HG03159 (cell line): ENCODE measurements at regions not wholly inside any gene's neighbourhood (a gene's known extent, or its start where the extent isn't known, plus 50 kb on each side); places are given as distances from the start of the nearest gene placed in this dataset.

Source experiments
- ATAC-seq: cut with Tn5 transposase; IDR thresholded peaks from one replicate; pipeline ENCODE4 v1.9.1; 2021; ENCODE audit warnings: mild to moderate bottlenecking, moderate library complexity; ENCODE audit not compliant: unreplicated experiment

DNA sequence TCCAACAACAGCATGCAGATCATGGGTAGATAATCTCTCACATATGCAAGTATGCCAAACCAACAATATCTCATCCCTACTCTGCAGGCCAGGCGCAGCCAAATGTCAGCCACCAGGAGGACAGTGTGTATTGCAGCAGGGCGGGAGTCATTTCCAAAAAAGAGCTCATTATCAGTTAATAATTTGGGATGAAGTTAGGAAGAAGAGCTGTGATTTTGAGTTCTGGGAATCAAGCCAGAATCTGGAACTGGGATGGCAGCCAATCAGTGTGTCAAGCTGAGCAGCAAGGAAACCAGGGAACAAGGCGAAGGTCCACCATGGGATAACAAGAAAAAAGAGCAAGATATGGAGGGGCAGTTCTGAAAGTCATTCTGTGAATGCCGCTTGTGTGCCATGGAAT lies 88.2 kb upstream of the CAMK2D start:
- ATAC-seq: no peak

DNA sequence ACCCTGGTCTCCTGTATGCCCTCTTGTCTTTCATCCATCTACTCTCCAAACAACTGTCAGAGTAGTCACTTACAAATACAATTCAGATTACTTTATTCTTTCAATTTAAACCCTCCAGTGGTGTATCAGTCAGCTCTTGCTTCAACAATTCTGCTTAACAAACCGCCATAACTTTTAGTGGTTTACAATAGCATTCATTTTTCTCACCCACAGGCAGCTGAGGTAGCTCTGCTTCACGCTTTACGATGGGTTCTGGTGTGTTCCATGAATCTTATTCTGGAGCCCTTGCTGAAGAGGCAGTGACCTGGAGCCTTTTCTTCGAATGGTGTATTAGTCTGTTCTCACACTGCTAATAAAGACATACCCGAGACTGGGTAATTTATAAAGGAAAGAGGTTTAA lies 86.2 kb upstream of the CAMK2D start:
- ATAC-seq: no peak

DNA sequence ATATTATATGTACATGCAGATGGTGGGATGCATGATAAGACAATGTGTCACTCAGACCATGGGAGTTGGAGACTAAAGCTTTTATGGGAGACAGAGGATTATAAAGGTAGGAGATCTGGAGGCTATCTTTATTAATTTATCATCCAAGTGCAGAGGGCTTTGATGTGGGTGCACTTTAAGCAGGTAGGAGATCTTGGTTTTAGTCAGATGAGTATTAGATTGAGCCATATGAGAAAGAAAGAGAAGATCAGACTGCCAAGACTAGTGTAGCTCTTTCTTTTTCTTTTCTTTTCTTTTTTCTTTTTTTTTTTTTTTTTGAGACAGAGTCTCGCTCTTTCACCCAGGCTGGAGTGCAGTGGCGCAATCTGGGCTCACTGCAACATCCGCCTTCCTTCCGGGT lies 84.9 kb upstream of the CAMK2D start:
- ATAC-seq: no peak

DNA sequence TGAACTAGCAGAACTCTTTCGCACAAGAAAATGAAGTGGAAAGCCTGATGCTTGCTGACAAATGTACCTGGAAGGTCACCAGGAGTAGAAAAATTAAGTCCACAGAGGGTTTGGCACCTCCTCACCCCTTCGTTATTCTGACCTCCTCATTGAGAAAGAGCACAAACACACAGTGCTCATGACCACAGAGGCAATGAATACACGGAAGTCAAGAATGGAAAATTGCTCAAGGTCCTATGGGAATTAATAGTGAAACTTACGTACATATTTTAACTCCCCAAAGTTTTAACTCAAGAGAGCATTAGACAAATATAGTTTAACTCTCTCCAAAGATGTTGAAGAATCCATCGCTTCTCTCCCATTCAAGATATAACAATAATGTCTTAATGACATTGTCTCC lies 83.6 kb upstream of the CAMK2D start:
- ATAC-seq: no peak

DNA sequence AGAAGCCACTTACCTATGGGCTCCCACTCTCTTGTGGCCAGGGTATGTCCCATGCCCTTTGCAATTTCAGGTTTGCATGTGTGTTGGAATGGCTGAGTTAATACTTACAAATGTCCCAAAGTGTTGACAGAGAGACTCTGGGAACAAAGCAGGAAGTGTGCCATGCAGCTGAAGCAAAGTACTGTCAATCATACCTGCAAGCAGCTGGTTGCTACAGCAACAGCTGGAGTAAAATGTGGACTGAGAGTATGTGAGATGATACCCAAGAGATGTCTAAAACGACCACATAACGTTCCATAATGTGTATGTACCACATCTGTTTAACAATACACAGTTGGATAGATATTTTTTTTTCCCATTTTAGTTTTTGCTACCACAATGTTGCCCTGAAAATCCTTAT lies 82.8 kb upstream of the CAMK2D start:
- no peak for ATAC-seq

DNA sequence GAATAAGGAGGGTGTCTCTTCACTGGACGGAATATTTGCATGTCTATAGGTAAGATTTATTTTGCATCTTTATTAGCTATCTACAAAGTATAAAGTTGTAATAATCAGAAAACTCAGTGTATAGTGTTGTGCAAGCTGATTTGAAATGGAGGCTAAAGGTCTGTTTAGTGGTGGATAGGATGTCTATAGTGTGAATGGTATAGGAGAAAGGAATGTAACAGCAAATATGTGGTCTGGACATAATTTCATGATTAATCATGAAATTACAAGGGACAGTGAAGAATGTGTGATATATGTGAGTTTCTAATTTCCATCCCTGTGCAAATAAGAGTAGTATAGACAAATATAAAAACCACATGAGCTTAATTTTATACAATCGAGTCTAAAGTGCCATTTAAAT lies 79.3 kb upstream of the CAMK2D start:
- no peak for ATAC-seq

DNA sequence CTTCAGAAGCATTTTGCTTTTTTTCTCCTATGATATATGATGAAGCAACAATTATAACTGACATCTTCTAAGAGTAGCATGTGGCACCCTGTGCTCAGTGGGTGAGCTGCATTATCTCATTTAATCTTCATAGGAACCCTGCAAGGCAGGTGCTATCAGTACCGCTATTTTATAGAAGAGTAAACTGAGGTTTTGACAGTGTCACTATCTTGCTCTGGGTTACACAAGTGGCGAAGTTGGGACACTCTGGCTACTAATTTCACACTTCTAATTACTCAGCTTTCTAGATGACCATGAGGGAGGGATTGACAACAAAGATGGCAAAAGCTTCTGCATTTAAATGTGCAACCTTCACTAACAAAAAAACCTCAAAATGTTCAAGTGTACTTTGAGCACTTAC lies 76.9 kb upstream of the CAMK2D start:
- ATAC-seq: no peak

DNA sequence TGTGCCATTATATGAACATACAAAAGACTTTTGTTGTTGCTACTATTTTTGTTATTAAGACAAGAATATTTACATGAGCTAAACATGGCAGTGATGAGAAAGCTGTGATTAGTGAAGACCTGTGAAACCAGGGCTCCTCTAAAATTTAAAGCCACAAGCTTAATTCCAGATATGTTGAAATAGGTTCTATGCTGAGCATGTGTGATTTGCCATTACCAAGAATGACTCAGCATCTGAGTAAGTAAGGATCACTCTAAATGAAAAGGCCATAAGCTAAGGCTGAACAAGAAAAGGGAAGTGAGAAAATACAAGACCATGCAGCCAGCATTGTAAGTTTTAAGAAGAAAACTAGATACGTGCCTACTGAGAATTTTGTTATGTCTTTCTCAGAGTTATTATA lies 75.9 kb upstream of the CAMK2D start:
- ATAC-seq: peak; percentile 100

DNA sequence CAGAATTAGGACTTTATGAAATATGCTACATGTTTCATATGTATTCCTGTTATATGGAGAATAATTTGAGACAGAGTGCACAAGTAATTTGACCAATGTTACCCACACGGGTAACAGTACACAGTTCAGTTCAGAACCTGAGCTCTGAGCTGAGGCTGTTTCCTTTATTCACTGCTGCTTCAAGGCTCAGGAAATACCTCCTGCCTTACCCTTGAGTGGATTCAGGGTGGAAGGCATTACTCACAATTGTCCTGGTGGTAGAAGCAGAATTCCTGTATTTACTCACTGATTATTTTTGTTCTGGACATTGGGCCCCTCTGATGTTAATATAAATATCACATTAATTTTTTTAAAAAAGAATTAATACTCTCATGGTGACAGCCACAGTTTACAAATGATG lies 73.5 kb upstream of the CAMK2D start:
- no peak for ATAC-seq

DNA sequence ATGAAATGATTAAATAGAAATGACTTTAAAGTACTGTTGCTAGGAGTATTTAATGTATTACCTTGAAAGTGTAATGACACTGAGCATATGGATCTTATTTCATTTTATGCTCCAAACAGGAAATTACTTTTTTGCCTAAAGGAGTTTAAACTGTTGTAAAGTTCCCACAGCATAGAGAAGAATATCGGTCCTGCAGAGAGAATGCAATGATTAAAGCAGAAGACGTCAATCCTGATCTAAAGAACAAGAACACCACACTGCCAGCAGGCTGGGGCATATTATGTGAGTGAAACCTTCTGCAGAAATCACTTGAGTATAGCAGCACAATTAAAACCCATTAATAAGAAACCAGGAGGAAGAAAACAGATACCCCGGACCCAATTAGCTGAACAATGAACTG lies 72.8 kb upstream of the CAMK2D start:
- ATAC-seq: no peak

DNA sequence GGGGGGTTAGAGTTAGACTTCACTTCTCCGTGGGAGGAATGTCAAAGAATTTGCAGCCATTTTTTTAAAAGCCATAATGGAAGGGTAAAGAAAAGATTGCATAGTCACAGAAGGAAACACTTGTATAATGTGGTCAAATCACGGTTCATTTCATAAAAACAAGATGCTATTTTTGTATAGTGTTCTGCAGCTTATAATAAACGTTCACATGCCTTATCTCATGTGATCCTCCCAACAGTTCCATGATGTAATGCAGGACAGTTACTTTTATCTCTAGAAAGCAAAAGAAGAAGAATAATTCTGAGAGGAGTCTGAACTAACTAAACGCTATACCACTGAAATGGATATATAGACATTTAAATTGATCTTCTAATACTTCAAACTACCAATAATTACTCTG lies 71.3 kb upstream of the CAMK2D start:
- ATAC-seq: no peak

DNA sequence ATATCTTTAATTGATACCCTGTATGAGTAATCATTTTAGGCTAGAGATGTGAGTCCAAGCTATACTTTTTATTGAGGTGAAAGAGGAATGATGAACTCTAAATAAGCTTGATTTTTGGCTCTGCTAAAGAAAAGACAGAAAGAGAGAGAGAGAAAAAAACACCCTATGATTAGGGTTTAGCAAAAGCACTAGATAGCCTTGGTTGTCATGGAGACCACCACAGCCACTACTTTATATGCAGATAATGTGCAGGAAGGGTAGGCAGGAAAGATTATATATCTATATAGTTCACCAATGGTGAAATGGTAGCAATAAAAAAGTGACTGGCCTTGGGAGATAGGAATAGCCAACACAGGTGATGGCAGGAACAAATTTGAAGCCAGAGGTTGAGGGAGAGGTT lies 69.9 kb upstream of the CAMK2D start:
- no peak for ATAC-seq

DNA sequence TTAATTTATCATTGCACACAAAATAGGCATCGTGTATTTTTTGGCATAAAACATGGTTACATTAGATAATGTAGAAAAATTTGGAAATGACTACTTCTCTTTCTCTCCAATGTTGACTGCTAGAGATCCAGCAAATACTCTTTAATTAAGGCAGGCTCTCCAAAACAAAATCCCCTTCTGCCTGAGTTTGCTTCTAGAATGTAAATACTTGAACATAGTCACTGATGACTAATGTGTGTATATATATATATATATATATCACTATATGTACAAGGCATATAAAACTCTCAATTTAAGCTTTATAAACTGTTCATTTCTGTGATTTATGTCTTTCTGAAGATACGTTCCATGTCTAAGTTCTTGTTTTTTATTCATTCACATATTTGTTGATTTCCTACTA lies 67.2 kb upstream of the CAMK2D start:
- no peak for ATAC-seq

DNA sequence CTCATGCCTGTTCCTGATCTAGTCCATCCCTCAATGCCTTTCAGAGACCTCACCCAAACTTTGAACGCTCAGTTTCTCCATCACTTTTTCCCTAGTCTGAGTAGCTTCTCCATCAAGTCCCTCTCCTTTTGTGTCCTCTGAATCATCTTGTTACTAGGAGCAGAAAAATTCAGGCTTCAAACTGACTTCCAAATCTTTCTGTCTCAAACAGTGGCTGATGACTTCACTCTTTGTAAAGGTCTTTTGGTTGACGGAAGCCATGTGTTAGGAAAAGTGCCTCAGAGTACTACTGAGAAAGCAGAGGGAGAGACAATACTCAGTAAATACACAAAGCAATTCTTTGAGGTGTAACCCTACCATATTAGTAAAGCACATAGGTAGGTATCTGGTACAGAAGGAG lies 65.7 kb upstream of the CAMK2D start:
- no peak for ATAC-seq

DNA sequence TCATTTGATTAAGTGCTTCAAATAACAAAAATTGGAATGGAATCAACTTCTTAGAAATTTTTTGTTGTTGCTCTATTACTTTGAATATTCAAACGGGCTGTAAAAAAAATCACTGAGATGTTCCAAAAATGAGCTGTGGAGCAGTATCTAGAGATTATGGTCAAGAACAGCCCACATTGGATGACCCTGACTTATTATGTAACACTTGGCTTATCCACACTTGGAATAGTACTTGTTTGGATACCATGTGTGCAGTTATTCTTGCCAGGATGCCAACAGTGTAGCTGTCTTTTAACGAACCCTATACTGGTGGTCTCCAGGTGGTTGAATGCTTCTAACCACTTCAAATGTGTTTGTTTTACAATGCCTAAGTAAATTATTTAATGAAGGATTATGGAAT lies 64.9 kb upstream of the CAMK2D start:
- ATAC-seq: no peak

DNA sequence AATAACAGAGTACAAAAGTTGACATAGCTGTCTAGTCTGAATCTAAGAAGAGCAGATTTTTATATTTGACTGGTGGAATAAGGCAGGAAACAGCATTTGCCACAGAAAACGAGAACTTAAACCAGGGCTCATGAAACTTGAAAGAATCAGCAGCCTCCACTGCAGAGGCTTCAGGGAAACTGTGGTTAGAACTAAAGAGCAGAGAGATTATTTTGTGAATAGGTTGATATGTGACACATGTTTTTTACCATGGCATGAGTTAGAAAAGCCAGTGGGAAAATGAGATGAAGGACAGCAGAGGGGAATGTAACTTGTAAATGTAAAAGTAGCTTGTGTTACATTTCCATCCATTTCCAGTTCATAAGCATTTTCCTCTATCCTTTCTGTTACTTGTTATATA lies 63.7 kb upstream of the CAMK2D start:
- ATAC-seq: peak; percentile 58

DNA sequence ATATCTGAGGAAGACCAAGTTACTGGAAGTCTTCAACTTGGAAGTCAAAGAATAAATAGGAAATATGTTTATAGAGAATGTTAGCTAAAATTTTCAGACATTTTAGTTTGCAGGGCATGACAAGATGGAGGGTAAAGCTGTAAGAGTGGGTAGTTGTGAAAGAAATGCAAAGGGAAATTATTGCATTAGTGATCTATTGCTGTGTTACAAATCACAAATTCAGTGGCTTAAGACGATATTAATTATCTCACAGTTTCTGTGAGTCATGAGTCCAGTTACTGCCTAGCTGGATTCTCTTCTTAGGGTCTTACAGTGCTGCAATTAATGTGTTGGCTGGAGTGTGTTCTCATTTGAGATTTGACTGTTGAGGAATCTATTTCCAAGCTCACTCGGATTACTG lies 62.9 kb upstream of the CAMK2D start:
- no peak for ATAC-seq

DNA sequence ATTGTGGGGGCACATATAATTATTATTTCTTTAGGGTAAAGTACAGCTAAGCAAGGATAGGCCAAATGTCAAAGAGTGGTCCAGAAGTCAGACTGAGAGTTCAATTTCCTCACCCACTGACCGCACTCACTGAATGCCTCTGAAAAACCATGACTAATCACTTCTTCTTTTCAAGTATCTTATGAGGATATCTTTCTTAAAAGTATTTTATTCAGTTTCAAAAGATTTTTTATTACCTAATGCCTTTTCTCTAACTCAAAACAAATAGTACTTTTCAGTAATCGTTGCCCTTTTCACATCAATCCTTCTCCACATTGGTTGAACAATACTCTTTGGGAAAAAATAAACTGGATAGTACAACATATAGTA lies 61.7 kb upstream of the CAMK2D start:
- peak; percentile 79 for ATAC-seq

DNA sequence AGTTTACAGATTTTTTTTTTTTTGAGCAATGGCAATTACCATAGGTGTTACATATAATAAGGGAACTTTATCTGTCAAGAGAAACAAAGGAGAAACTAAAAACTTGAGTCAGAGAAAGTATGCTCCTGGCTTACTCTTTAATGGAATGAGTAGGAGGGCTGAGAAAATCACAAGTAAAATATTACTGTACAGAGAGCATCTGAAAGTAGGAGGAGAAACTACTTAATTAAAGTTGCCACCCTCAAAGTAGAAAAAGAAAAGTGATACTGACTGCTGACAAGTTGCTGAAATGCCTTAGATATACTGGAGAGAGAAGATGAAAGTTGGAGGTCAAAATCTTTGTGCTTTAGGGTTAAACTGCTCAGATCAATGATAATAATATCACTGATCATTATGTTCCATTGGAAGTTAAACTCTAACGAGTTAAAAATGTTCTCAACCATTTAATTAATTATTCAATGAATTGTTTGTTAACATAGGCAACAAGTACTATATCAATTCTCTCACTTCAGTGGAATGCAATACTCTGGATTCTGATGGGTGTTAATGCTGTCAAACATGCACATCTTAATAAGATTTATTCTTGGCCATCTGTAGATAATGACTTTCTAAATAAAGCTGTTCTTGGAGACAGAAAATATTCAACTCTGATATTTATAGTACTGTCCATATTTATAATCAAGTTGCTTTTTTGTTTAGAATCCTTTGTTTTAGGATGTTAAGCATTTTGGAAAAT lies 61.2 kb upstream of the CAMK2D start:
- ATAC-seq: peak; percentile 71

DNA sequence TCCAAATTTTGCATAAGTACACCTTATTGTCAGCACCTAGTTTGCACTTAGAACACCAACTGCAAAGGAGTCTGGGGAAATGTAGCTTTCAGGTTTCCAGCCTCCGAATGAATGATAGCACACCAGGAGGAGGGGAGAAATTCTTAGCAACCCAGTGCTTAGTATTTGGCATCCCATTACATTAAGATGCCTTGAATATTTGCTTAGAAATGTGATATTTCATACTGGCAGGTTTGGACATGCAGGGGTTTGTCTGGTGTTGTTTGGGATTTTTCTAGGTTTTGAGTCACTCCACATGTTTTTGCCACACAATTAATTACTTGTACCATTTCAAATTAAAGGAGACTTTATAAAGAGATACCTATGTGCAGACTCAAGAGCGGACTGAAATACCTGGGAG lies 60.3 kb upstream of the CAMK2D start:
- ATAC-seq: no peak

DNA sequence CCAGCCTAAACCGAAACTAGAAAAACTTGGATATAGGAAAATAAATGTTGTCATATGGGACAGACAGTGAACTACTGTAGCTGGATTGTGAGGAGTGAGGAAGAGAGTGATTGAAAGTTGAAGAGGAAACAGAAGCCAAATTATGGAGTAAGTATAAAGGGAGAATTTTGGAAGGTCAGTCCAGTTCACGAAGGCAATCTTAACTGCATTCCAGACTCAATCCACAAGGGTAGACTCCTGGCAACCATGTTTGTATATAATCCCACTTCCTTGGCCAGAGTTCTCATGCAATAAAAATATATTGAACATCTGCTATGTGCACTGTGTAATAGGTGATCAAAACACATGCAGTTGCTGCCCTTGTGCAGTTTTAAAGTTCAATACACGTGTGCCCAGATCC lies 58.6 kb upstream of the CAMK2D start:
- no peak for ATAC-seq

DNA sequence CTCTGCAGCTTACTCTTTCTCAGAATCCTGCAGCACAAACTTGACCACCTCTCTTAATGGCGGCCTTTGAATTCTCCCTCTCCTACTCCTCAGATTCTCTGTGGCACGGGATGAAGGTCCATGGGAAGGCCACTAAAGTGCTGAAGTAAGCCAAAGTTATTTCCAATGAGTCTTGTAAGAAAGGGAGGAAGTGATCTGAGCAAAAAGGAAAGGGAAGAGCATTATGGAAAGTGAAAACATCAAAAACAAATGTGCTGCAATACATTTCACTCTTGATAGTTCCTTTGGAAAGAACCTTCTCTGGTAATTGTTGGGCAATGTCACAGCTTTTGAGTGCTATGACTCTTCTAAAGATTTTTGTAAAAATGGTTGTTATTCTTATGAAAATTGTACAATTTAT lies 54.3 kb upstream of the CAMK2D start:
- ATAC-seq: no peak

DNA sequence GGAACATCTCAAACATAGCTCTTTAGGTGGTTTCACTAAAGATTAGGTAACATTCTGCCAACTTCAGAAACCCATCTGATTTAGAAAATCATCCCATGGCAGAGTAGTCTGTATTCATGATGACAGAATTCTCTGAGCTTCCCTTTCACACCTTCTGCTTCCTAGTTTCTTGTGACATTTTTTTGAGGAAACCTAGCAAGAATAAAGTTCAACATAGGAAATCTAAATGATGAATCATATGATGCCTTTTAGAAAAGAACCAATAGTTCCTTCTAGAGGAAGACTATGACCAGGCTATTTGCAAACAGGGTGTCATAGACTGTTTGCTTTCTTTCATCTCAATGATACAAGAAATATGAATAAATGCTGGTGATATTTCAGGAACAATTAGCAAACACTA lies 49.8 kb upstream of the CAMK2D start:
- no peak for ATAC-seq
